ENCODE measurements at regions not wholly inside any gene's neighbourhood (a gene's known extent, or its start where the extent isn't known, plus 50 kb on each side); places are given as distances from the start of the nearest gene placed in this dataset.
A peak's percentile ranks its signal among the peaks of the same experiment; 100 is the strongest.

DNA sequence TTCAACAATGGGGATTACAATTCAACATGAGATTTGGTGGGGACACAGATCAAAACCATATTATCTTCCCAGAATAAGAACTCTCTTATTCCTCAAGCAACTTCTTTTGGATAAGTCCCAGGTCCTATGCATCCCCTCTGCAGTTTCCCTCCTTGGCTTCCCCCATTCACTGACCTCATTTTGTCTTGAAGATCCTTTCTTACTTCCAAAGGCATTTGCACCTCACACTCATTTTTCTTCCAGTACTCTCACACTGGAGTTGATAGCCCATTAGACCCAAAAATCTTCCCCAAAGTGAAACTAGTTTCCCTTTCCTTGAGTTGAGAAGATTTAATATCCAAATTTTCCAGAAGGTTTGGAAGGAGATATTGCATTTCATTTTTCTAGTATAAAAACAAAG is 178.0 kb upstream of the DAPK1 start:
- FAIRE-seq (no peak), DNase-seq (ENCODE audit: low spot score) (no peak)

DNA sequence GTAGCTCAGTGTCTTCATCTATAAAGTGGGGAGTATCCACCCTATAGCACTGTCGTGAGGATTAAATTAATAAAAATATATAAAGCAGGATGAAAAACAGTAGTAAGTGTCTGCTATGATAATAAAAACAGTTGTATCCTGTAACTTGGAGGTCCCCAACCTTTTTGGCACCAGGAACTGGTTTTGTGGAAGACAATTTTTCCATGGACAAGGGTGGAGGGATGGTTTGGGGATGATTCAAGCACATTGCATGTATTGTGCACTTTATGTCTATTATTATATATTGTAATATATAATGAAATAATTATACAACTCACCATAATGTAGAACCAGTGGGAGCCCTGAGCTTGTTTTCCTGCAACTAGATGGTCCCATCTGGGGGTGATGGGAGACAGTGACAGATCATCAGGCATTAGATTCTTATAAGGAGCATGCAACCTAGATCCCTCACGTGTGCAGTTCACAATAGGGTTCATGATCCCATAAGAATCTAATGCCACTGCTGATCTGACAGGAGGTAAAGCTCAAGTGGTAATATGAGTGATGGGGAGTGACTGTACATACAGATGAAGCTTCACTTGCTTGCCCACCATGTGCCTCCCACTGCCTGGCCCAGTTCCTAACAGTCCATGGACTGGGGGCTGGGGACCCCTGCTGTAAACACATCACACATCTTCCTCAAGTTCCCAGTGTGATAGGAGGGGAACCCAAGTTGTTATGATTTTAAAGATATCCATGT is 177.4 kb upstream of the DAPK1 start:
- DNase-seq (ENCODE audit: low spot score), result no peak

DNA sequence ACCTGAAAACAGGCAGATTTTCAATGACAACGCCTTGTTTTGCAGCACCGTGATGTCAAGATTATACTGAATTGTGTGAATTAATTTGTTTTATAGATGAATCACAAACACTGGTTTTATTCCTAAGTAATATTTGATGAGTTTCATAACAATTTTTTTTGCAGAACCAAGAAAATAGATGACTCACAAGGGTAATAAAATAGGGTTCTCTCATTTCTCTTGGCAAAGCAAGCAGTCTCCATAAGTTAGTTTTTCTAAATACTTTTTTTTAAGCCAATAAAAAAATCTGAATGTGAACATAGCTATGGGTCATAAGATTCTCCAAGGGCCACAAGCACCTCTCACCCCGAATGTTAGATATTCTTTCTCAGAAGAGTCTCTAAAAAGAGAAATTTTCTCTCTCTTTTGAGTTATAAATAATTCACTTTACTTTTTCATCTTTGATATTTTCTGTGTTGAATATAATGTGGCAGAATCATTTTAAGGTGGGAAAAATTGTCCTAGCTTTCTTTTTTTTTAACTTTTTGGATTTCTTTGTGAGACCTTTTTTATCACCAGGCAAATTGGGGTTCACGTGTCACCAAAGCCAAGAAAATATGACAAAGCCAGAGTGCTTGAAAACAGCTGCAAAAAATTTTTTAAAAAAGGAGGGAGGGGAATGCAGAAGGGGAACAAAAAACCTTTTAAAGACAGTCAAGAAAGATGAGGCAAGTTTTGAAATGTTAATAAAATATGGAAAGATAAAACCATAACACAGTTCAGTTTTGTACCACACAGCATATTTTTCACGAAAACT is 174.6 kb upstream of the DAPK1 start:
- FAIRE-seq (no peak), DNase-seq (ENCODE audit: low spot score) (no peak)

More for the DNA sequence above, 177.4 kb upstream of the DAPK1 start:
- FAIRE-seq, result no peak

DNA sequence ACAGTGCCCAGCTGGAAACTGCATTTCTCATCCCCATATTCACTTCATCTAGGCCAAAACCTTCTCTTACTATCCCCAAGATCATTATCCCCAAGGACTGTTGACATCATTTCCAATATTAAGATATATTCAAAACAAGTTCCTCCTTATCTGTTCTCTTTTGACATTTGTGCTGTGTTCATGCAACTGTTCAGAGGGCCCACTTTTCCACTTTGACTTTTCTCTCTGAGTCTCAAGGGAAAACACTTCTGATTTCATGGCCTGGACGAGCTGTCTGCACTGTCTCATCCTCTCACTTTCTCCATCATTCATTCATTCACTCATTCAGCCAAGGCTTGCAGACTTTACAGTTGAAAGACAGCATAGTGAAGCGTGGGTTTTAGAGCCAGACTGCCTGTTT is 173.7 kb upstream of the DAPK1 start:
- DNase-seq (ENCODE audit: low spot score) (no peak), FAIRE-seq (no peak)

DNA sequence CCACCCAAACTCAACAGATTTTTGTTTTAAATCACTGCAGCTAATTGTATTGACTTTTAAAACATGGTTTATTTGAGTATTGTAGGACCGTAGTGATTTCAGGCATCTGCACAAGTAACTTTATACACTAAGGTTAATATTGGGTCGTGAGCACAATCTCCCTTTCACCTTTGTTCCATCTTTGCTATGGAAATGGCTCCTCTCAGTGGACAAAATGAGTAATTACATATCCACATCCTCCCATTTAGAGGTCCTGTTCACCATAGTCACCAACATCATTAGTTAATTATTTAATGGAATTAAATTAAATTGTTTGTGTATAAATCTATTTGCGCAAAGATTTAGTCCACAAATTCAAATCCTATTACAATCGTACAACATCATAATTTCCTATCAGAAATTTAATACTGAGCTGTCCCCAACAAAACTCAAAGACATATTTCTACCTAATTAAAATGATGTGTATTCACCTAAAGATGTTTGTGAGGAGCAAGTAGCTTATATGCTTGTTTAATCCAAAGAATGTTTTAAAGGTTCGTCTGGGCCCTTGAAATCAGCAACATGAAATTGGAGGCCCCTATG is 173.0 kb upstream of the DAPK1 start:
- DNase-seq (ENCODE audit: low spot score), result peak; percentile 52
- no peak for FAIRE-seq

DNA sequence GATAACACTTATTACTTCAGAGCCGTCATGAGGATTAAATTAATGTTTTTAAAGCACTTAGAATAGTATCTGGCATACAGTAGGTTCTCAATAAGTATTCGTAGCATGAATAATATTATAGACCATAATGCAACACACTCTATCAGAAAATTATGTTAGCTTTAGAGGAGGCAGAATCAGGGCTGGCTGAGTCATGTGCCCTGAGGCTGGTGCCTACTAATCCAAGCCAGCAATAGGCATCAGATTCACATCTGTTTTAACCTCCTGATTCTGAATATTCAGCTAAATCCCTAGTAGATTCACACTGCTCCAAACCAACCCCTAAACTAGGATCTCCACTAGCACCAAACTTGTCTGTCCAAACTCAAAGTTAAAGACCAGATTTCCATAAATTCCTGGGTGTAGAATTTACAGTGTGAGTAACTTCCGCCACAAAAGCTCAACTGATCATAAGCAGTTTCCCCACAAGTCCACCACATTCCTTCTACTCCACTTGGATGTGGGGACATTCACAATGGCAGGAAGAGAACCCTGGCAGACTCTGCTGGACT is 170.0 kb upstream of the DAPK1 start:
- FAIRE-seq, result no peak

DNA sequence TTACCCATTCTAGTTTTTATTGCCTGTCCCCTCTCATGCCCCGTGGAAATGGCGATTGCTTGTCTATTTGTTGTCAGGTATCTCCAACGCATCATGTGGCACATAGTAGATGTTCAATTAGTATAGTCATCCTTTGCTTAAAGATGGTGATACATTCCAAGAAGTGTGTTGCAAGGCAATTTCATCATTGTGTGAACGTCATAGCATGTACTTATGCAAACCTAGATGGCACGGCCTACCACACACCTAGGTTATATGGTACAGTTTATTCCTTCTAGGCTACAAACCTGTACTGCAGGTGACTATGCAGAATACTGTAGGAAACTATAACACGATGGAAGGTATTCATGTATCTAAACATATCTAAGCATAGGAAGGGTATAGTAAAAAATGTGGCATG is 163.9 kb upstream of the DAPK1 start:
- no peak for DNase-seq (ENCODE audit: low spot score)
- FAIRE-seq, result peak; percentile 52

More for the DNA sequence above, 170.0 kb upstream of the DAPK1 start:
- DNase-seq (ENCODE audit: low spot score), result no peak

DNA sequence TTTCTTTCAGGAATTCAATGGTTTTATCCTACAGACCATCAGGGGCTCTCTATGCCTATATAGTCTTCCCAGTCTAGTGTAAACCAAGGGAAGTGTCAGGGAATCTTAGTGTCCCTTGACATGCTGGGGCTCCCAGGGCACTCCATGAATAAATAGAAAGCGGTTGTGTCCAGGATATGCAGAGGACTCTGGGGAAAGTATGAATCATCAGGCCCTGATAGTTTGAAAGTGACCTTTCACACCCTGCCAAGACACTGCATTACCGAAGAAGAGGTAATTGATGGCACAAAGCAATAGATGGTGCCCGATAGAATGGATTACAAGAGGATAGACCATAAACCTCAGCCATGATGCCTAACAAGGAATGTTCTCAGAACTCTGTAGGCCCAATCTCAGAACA is 163.3 kb upstream of the DAPK1 start:
- FAIRE-seq, result no peak
- DNase-seq (ENCODE audit: low spot score), result no peak

DNA sequence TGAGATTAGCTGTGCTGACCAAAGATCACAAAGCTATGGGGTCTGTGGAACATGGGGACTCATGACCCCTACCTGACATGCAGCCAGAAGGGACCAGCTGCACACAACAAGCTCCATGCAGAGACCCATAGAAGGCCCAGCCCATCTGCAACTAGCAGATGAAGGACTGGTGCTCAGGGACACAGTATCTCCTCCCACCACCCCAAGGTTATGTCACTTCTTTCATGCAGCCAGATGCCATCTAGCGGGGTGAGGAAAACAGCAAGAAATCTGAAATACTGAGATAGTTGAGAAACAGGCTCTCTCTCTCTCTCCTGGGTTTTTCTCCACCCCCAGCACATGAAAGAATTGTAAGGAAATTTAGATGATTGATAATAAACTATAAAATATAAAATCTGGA is 161.3 kb upstream of the DAPK1 start:
- peak; percentile 40 for DNase-seq (ENCODE audit: low spot score)
- no peak for FAIRE-seq

DNA sequence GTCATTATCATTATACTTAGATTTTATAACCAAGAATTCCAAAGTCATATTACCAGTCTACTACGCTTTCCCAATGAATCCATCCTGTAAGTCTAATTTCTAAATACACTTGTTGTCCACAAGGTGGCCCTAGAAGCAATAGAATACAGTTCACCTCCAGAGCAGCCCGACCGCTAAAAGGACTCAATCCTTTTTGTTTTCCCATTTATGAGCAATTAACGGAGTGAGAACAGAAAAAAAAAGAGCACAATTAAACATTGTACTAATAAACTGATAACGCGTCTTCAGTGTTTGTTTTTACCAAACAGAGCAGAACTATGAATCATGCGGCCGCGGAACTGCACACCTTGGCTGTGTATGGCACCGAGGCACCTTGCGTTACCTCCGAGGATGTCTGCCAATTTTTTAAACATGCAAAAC is 160.7 kb upstream of the DAPK1 start:
- FAIRE-seq (no peak), DNase-seq (ENCODE audit: low spot score) (peak; percentile 57)

DNA sequence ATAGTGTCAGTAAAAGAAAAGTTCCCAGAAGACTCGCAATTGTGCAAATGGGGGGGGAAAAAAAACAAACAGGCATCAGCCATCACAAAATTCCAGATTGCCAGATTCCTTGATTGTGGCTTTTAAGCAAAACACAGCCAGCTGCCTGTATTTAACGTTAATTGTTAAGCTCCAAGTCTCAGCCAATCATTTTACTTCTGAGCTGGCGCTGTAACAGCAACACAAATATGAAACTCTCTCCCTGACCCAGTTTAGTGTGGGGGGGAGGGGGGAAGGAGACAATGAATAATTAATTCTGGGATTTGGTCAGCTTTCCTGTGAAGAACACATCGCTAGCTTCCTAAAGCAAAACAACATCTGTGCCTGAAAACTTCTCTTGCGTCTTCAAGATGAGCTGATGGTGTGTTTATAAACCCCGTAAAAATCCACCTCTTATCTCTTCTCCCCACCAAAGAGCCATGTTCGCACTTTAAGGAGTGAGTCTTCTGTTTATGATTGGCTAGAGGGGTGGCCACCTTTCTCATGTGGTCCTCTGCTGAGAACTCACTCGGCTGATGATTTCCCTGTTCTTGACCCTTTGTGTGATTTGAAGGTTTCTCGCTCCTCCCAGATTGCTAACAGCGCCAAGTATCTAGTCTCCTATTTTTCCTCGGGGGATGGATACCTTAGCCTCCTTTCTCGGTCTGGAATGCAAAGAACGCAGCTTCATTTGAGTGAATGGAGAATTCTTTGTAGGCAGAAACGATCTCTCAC is 160.2 kb upstream of the DAPK1 start:
- FAIRE-seq (no peak), DNase-seq (ENCODE audit: low spot score) (peak; percentile 18)

DNA sequence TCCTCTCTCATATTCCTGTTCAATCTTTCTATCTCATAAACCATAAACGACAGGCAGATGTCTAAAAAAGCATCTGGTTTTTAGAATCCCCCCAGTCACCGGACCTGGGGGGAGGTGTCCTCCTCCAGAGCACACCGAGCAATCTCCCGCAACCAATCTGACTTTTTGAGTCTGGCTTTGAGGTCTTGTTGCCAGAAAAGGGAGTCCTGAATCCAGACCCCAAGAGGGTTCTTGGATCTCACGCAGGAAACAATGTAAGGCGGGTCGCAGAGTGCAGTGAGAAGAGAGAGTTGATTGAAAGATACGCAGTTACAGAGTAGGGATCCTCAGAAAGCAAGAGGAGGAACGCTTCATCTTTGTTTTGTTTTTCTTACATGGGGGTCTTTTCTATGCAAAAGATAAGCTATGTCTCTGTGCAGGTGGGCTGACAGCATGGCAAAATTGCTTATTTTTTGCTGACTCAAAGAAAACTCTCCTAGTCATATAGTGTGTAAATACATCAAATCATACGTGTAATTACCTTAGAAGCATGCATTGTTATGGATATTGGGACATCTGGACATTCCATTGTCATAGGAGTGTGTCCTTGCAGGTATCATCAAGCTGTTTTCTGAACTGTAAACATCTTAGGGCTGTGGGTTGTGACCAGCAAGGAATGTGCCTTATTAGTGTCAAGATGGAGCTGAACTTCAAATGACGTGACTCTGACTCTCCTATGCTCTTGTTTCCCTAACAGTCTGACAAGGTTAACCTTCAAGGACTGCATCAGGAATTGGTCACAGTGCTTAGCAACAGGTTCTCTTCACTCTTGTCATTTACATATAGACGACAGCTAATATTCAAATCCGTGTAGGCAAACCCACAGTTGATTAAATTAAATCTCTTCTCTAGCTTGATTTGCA is 159.3 kb upstream of the DAPK1 start:
- DNase-seq (ENCODE audit: low spot score) (no peak), FAIRE-seq (no peak)

DNA sequence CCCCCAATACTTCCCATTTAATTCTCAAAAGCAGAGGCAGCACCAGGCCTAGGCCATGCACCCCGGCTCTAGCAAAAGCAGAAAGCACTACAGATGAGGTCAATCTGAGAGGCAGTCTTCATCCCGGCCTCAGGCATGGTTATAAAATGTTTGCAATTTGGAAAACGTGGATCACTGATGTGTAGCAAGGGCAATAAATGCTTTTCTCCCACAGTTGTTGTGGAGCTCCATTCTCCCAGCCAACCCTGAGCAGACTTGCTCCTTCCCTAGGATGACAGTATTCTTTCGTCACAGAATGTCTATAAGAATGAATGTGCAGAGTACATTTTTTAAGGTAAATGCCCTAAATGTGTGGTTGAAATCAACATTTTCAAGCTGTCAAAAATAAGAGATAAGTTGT is 157.3 kb upstream of the DAPK1 start:
- no peak for FAIRE-seq

DNA sequence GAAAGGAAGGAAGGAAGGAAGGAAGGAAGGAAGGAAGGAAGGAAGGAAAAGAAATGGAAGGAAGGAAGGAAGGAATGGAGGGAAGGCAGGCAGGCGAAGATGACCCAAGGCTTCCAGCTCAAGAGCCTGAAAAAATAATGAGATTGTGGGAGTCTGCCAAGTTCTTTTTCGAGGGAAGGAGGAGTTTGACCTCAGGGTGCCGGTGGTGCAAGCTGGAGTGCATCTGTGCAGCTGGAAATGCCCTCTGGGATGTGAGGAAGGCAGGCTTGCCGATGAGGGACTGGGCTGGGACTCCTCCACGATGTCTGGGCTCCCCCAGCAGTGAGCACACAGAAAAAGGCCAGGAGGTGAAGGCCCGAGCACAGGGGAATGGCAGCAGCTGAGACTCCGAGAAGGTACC is 154.9 kb upstream of the DAPK1 start:
- no peak for FAIRE-seq
- DNase-seq (ENCODE audit: low spot score), result no peak

More for the DNA sequence above, 157.3 kb upstream of the DAPK1 start:
- DNase-seq (ENCODE audit: low spot score), result no peak

DNA sequence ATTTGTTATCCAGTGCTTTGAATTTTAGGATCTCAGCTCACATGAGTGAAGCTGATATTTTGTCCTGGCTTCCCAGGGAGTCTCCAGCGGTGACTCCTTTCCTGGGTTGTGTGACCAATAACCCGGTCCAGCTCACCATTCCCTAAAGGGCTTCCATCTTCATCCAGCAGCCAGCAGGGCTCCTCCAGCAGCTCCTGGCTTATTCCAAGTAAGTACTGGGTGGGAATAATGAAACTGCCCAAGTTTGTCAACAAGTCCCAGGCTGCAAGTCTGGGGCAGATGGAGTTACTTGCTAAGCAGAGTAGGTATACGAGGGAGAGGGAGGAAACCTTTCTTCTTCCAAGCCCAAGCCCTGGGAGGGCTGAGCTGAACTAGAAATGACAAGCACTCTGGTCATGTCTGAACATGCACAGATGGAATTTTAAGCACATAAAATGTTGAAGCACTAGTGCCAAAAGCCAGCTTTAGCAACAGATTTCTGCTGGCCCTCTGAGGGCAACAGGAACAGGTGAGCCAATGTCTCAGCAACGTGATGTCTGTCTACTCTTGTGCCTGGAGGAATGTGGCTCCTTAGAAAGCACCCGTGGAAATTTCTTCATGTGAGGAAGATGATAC is 153.7 kb upstream of the DAPK1 start:
- DNase-seq (ENCODE audit: low spot score) (no peak), FAIRE-seq (no peak)

DNA sequence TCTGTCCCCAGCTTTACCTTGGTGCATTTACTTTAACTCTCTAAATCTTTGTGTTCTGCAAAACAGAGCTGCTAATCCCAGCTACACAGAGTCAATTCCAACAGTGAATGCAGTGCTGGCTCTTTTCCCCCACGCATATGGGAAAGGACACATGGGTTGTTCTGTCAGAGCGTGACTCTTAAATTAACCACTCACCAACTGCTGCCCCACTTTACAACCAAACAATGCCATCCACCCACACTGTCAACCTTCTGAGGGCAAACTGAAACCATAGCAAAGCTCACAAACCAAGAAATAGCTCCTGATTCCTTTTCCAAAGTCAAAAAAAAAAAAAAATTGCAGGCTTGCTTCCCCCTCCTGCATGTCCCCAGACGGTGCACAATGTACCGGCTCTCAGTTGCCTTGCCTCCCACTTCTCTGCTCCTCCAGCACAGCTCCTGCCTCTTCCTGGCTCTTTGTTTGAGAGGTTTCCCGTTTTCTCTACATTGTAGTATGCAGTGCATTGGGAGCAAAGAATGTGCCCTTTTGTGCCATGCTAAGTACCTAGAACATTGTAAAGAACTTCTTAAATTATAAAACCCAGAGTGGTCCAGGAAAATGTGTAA is 151.5 kb upstream of the DAPK1 start:
- DNase-seq (ENCODE audit: low spot score) (no peak), FAIRE-seq (no peak)

DNA sequence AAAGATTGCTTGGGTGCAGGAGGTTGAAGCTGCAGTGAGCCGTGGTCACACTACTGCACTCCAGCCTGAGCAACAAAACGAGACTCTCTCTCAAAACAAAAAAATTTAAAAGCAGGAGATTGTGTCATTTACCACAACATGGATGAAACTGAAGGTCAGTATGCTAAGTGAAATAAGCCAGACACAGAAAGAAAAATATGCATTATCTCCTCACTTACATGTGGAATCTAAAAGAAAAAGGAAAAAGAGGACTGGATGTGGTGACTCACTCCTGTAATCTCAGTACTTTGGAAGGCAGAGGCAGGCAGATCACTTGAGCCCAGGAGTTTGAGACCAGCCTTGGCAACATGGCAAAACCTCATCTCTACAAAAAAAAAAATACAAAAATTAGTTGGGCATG is 146.8 kb upstream of the DAPK1 start:
- no peak for FAIRE-seq
- DNase-seq (ENCODE audit: low spot score), result no peak

DNA sequence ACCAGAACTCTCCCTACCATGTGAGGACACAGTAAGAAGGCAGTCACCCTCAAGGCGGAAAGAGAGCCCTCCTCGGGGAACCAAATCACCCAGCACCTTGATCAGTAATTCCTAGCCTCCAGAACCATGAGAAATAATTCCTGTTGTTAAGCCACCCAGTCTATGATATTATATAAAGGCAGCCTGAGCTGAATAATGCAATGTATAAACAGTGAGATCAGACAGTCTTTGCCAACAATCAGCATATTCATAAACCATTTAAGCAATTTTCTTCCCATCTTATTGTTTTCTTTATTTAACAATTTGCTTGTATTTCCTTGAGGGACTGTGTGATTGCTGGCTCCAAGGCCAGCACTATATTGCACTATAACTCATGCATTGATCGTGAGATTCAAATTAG is 144.4 kb upstream of the DAPK1 start:
- FAIRE-seq (no peak), DNase-seq (ENCODE audit: low spot score) (no peak)

DNA sequence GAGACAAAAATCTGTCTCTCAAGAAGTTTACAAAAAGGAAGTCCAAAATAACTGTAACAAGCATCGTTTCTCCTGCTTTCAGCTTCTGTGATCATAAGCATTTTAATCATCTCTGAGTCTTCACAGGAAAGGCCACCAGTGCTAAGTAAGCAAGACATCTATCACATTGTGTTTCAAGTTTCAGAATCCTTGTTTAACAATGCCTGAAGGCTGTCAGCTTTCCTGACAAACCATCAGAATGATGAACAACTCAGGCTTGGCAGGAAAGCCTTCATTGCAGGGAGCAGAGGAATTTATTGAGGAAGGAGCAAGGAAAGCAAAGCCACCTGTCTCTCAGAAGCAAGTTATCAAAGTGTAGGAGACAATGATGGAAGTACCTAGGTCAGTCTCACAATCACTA is 143.5 kb upstream of the DAPK1 start:
- FAIRE-seq (no peak), DNase-seq (ENCODE audit: low spot score) (no peak)

DNA sequence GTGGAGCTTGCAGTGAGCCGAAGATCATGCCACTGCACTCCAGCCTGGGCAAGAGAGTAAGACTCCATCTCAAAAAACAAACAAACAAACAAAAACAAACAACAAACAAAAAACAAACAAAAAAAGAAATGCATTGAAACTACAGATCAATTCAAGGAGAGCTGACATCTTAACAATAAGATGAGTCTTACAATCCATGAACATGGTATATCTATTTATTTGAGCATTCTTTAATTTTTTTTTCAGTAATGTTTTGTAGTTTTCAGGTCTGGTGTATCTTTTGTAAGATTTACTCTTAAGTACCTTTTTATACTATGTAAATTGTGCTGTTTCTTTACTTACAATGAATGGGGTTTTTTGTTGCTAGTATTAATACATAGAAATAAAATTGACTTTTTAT is 140.1 kb upstream of the DAPK1 start:
- FAIRE-seq (no peak), DNase-seq (ENCODE audit: low spot score) (no peak)
